Fibroblast of lung (primary cell): ENCODE measurements at regions not wholly inside any gene's neighbourhood (a gene's known extent, or its start where the extent isn't known, plus 50 kb on each side); places are given as distances from the start of the nearest gene placed in this dataset.
"Not testable (repeated sequence)": the region's sequence is repeated elsewhere in the genome, so short reads cannot be mapped to it uniquely, and the experiment has no call there.

Experiments used
- DNase-seq, 2 donors: peaks; one replicate each; pipeline versions ENCODE4 v3.0.0 to v3.0.0-alpha.2; 2010; ENCODE audit warnings: low read depth in 2 of 2
- H2AFZ ChIP-seq: 2 replicates; pipeline ENCODE4 v1.5.1; 2012; ENCODE audit warnings: low read length, control low read depth, inconsistent platforms
- H3K27ac ChIP-seq: 2 replicates; pipeline ENCODE4 v1.5.1; 2011; ENCODE audit warnings: low read length, control low read depth; ENCODE audit not compliant: insufficient read depth
- H3K27me3 ChIP-seq: 2 replicates; pipeline ENCODE4 v1.5.1; 2011; ENCODE audit warnings: mild to moderate bottlenecking, low read length; ENCODE audit not compliant: control insufficient read depth, insufficient read depth
- H3K36me3 ChIP-seq: 2 replicates; pipeline ENCODE4 v1.5.1; 2011; ENCODE audit warnings: low read length; ENCODE audit not compliant: control insufficient read depth, insufficient read depth
- H3K4me1 ChIP-seq: 2 replicates; pipeline ENCODE4 v1.5.1; 2011; ENCODE audit warnings: low read length; ENCODE audit not compliant: control insufficient read depth, insufficient read depth; ENCODE audit errors: extremely low read depth
- H3K4me2 ChIP-seq: 2 replicates; pipeline ENCODE4 v1.5.1; 2011; ENCODE audit warnings: low read length, control low read depth; ENCODE audit not compliant: insufficient read depth; ENCODE audit errors: extremely low read depth
- H3K4me3 ChIP-seq, 4 experiments: fragments of 200-600 bp in 1 of 4; sonication (generic) in 1 of 4; replicated peaks in 1 of 4; 2 replicates each; pipeline ENCODE4 v1.5.1; 2011 to 2016; ENCODE audit warnings: low read length in 4 of 4, low read depth in 3 of 4, mild to moderate bottlenecking in 3 of 4, control low read depth in 2 of 4, inconsistent platforms in 1 of 4, mixed read lengths in 1 of 4; ENCODE audit not compliant: insufficient read depth in 1 of 4; ENCODE audit errors: control extremely low read depth in 1 of 4
- H3K79me2 ChIP-seq: 2 replicates; pipeline ENCODE4 v1.5.1; 2012; ENCODE audit warnings: mild to moderate bottlenecking, low read length, inconsistent platforms; ENCODE audit not compliant: control insufficient read depth, insufficient read depth
- H3K9ac ChIP-seq: 2 replicates; pipeline ENCODE4 v1.5.1; 2011; ENCODE audit warnings: mild to moderate bottlenecking, low read length, control low read depth; ENCODE audit not compliant: insufficient read depth
- H3K9me3 ChIP-seq: 2 replicates; pipeline ENCODE4 v1.5.1; 2012; ENCODE audit warnings: low read depth, low read length; ENCODE audit not compliant: control insufficient read depth, insufficient read depth
- H4K20me1 ChIP-seq: 2 replicates; pipeline ENCODE4 v1.5.1; 2011; ENCODE audit warnings: low read length; ENCODE audit not compliant: control insufficient read depth, insufficient read depth; ENCODE audit errors: extremely low read depth
- CTCF ChIP-seq, 2 donors: IDR thresholded peaks in 1 of 2; conservative IDR thresholded peaks in 1 of 2; 1 replicate in 1 of 2; 2 replicates in 1 of 2; pipeline ENCODE4 v1.5.1; 2011 to 2012; ENCODE audit warnings: low read length in 2 of 2, control low read depth in 1 of 2, inconsistent platforms in 1 of 2, low read depth in 1 of 2, mild to moderate bottlenecking in 1 of 2
- EZH2 ChIP-seq: IDR thresholded peaks from 2 replicates; pipeline ENCODE4 v1.5.1; 2012; ENCODE audit warnings: low read length, control low read depth, mild to moderate bottlenecking; ENCODE audit errors: missing control alignments

- Histone ChIP-seq H3K4me2 (no peak overlapping the region), H3K9ac (no peak overlapping the region), H3K27me3 (no peaks in the 10 kb centered on the region), H4K20me1 (no peaks in the 10 kb centered on the region), H3K9me3 (no peaks in the 10 kb centered on the region), H3K4me3 (no peak overlapping the region), H3K79me2 (no peaks in the 10 kb centered on the region), H3K4me1 (no peaks in the 10 kb centered on the region), H3K27ac (no peak overlapping the region), H2AFZ (no peak overlapping the region), H3K36me3 (no peaks in the 10 kb centered on the region)
- DNase-seq: no peak
- TF ChIP-seq CTCF (conservative IDR thresholded peaks at IDR 0.05 in 1 of 2, IDR thresholded peaks at IDR 0.05 in 1 of 2; ENCODE audit: low read depth in 1 of 2, low read length in 2 of 2): no peak
- no peak for TF ChIP-seq EZH2
These were observed 55.8 kb upstream of the SETMAR start for GRCh38 chr3:4247391-4247790.

- no peak for TF ChIP-seq CTCF (conservative IDR thresholded peaks at IDR 0.05 in 1 of 2, IDR thresholded peaks at IDR 0.05 in 1 of 2; ENCODE audit: low read depth in 1 of 2, low read length in 2 of 2)
- H3K36me3 ChIP-seq: no peaks in the 10 kb centered on the region
These were observed 53.1 kb upstream of the SETMAR start for GRCh38 chr3:4250064-4250463.

GRCh38 chr3:4251412-4251811, 51.8 kb upstream of the SETMAR start:
- Histone ChIP-seq H3K4me1 (no peaks in the 10 kb centered on the region), H3K36me3 (no peaks in the 10 kb centered on the region), H3K9ac (no peak overlapping the region), H3K27me3 (no peaks in the 10 kb centered on the region), H3K4me3 (no peak overlapping the region), H2AFZ (no peak overlapping the region), H4K20me1 (no peaks in the 10 kb centered on the region), H3K79me2 (no peaks in the 10 kb centered on the region), H3K9me3 (no peaks in the 10 kb centered on the region), H3K4me2 (no peak overlapping the region), H3K27ac (no peak overlapping the region)
- TF ChIP-seq CTCF (conservative IDR thresholded peaks at IDR 0.05 in 1 of 2, IDR thresholded peaks at IDR 0.05 in 1 of 2; ENCODE audit: low read depth in 1 of 2, low read length in 2 of 2) (no peak), EZH2 (no peak)
- DNase-seq: no peak

More at GRCh38 chr3:4250064-4250463, 53.1 kb upstream of the SETMAR start:
- Histone ChIP-seq H4K20me1 (no peaks in the 10 kb centered on the region), H3K4me2 (no peak overlapping the region), H3K79me2 (no peaks in the 10 kb centered on the region), H3K9me3 (no peaks in the 10 kb centered on the region), H3K27ac (no peak overlapping the region), H2AFZ (no peak overlapping the region), H3K4me3 (no peak overlapping the region), H3K27me3 (no peaks in the 10 kb centered on the region), H3K9ac (no peak overlapping the region), H3K4me1 (no peaks in the 10 kb centered on the region)
- DNase-seq: no peak

GRCh38 chr3:4253072-4253832, 49.9 kb upstream of the SETMAR start:
- not testable (repeated sequence) for H3K36me3 ChIP-seq, H3K9ac ChIP-seq, H3K27ac ChIP-seq, H3K4me1 ChIP-seq, H2AFZ ChIP-seq, H3K9me3 ChIP-seq, H4K20me1 ChIP-seq, H3K27me3 ChIP-seq, H3K4me2 ChIP-seq, H3K79me2 ChIP-seq, DNase-seq, H3K4me3 ChIP-seq
